NCI-H774 (cell line): ENCODE measurements at regions not wholly inside any gene's neighbourhood (a gene's known extent, or its start where the extent isn't known, plus 50 kb on each side); places are given as distances from the start of the nearest gene placed in this dataset.

ENCODE experiments used
- DNase-seq: peaks from one replicate; lab custom pipeline; 2025; lab: John Stamatoyannopoulos, UW

GRCh38 chr4:119745351-119745750 lies 116.7 kb upstream of the PDE5A start:
- no peak for DNase-seq

DNA sequence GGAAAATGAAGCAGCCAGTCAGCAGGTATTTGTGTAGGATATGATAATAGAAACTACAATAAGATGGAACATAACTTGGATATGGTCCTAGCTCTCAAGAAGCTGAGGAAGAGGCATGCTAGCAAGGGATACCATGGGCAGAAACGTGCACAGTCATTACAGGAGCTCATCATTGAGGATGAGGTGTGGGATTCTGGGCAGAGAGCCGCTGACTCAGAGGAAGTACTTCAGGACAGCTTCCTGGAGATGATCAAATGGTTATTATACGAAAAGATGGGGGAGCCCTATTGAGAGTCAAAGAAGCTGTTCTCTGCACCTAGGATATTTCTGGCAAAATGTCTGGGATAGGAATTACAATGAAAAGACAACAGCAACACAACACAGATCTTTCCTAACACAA lies 116.0 kb upstream of the PDE5A start:
- no peak for DNase-seq

- DNase-seq = no peak
Measured at GRCh38 chr4:119743644-119744043, 115.0 kb upstream of the PDE5A start.

DNA sequence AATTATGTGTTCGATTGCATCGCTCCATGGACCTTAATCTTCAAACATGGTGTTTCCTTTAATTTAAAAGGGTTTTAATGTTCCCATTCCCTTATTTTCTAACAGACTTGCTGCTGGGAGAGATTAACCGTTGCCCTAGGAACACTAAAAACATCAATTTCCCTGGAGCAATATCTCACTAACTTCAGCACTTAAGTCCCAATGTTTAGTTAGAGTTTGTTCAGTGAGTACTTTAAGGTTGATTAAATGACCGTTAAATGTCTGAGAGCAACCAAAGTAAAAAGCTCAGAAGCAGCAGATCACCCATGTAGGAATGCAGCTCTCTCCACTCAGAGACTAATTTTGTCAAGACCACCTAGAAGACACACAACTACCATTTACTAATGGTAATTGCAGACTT lies 111.2 kb upstream of the PDE5A start:
- DNase-seq = no peak

- no peak for DNase-seq
Measured at GRCh38 chr4:119738901-119739300, 110.3 kb upstream of the PDE5A start.

DNA sequence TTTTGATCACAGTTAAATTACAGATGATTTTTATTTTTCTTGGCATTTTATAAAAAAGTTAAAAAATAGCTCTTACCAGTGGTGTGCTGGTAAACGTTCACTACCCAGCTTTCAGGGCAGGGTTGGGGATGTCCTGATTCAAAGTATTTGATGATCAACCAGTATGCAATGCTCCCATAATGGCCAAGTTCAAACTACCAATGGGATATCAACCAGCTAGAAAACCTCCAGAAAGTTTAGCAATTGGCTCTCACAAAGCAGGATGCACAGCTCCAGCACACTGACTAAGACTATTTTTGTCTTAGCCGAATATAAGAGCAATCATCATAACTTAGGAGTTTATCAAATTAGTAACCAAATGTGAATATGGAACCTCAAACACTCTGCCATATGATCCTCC lies 108.0 kb upstream of the PDE5A start:
- no peak for DNase-seq

- DNase-seq = no peak
Measured at GRCh38 chr4:119735165-119735651, 106.6 kb upstream of the PDE5A start.

DNA sequence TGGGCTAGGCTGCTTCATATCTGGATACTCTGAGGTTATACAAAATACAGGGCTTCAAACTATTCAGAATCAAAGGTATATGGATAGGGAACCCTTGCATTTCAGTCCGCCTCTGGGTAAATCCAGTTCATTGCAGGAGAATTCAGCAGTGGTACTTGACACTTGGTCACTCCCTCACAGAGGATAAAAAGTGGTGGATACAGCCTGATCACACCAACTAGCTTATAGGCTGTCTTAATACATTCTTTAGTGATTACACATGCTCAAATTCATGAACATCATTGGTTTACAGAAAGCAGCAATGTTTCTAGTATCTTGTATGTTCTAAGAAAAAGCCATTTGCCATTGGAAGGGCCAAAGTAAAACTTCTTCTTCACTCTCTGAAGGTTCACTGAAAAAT lies 104.8 kb upstream of the PDE5A start:
- no peak for DNase-seq

- no peak for DNase-seq
Measured at GRCh38 chr4:119731778-119732177, 103.2 kb upstream of the PDE5A start.

DNA sequence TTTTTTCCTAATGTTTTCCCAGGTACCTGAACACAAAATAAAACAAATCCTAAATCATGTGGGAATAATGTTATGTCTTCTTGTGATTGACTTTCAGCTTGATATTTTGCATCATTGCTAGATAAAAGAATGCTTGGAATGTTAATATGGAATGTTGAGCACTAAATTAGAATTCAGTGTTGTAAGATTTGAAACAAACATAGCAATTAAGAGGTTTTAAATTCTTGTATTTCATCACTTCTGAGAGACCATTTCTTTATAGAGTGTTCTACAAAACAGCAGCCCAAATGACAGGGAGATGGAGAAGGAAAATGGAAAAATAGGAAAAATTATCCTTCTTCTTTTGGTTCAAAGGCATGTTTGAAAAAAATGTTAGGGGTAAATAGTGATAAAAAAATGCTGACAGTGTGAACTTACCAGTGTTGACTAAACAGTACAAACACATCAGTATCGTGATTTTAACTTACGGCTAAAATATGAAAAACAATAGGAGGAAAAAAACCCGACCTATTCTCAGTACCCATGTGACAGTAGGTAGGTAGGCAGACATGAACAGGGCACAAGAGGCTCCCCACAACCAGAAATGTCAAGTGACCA lies 102.6 kb upstream of the PDE5A start:
- no peak for DNase-seq

DNA sequence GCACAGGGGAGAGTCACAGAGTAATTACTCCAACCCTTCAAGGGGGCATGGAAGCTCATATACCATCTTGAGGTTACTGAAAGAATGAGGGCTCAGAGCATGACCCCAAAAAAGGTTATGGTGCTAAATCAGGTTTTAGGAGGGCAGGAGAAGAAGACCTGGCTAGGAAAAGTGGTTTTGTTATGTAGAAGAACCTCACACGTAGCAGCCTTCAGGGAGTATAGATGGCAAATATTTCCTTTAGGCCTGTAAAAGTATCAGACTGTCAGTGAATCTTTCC lies 102.0 kb upstream of the PDE5A start:
- DNase-seq = no peak

- DNase-seq = no peak
Measured at GRCh38 chr4:119729835-119730670, 101.4 kb upstream of the PDE5A start.

- DNase-seq = no peak
Measured at GRCh38 chr4:119728692-119729593, 100.3 kb upstream of the PDE5A start.

DNA sequence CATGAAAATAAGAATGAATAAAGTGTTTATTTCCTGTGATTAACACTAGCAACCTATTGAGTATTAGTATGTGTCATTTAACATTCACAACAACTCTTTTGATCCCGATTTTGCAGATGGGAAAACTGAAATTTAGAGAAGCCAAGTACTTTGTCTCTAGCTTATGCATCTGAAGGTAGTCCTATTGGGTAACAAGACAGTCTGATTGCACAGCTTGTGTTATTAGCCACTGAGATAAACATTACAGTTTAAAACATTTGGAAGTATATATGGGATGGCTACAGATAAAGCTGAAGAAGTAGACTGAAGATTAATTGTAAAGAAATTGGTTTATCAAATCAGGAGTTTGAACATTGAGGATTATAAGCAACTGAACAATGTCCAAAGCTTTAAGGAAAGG lies 99.6 kb upstream of the PDE5A start:
- no peak for DNase-seq

GRCh38 chr4:119726505-119726904 lies 97.9 kb upstream of the PDE5A start:
- no peak for DNase-seq

GRCh38 chr4:119725688-119726330 lies 97.2 kb upstream of the PDE5A start:
- no peak for DNase-seq

DNA sequence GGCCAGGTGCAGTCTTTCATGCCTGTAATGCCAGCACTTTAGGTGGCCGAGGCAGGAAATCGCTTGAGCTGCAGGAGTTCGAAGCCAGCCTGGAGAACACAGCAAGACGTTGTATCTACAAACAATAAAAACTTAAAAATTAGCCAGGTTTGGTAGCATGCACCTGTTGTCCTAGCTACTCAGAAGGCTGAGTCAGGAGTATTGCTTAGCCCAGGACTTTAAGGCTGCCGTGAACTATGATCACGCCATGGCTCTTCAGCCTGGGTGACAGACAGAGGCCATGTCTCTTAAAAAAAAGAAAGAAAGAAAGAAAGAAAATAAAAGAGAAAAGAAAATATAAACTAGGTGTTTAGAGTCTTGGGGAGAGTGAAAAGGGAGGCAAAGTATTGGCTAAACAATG lies 96.4 kb upstream of the PDE5A start:
- DNase-seq = no peak

DNA sequence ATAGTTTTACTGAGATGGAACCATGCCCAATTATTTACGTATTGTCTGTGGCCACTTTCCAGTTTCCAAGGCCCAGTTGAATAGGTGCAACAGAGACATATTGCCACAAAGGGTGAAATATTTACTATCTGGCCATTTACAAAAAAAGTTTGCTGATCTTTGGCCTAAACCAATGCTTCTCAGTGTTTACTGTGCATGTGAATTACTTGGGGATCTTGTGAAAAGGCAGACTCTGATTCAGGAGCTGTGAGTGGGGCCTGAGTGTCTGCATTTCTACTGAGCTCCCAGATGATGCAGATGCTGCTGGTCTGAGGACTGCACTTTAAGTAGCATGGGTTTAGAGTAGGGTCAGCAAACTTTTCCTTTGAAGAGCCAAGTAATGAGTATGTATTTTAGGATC lies 94.1 kb upstream of the PDE5A start:
- DNase-seq = no peak

DNA sequence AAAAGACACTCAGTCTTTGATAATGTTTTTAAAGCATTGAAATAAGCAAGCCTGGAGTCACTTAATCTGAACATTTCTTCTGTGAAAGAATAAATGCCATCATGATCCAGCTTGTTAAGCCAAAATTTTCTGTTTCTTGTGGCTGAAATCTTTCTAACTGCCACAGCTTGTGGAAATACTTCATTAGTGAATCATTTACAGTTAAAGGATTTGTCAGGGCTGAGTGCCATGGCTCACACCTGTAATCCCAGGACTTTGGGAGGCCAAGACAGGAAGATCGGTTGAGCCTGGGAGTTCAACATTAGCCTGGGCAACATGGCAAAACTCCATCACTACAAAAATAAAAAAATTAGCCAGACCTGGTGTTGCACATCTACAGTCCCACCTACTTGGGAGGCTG lies 93.3 kb upstream of the PDE5A start:
- DNase-seq = no peak

- no peak for DNase-seq
Measured at GRCh38 chr4:119715490-119716445, 87.2 kb upstream of the PDE5A start.

DNA sequence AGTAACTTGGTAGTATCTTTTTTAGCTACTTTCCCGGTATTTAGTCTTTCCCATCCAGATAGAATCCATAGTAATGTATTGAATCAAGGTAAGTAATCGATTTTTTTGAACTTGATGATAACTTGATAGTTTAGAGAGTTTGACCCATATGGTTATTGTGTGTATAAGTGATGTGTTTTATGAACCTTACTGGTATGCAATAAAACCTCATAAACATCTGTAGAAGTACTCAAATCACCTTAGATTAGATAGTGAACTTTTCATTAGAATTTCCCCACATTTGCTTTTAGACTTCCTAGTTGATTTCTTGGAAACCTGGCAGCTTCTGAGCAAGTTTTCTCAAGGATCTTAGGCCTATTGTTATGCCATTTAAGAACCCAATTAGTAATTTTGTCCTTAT lies 80.8 kb upstream of the PDE5A start:
- no peak for DNase-seq
